A549 (cell line): ENCODE measurements at regions not wholly inside any gene's neighbourhood (a gene's known extent, or its start where the extent isn't known, plus 50 kb on each side); places are given as distances from the start of the nearest gene placed in this dataset.

Experiments
- ATAC-seq, 2 experiments: fragments of 200-7000 bp in 1 of 2; fragments of >200 bp in 1 of 2; cut with Nextera tagmentation in 1 of 2; cut with Tn5 transposase in 1 of 2; 3 replicates each; pipeline versions ENCODE4 v1.8.0 to v1.9.1; 2018 to 2020; ENCODE audit warnings: mild to moderate bottlenecking in 1 of 2, moderate library complexity in 1 of 2
- CTCF ChIA-PET: fragments of 300-600 bp; sonication (Branson Sonifier 250); formaldehyde crosslinking; extraction: SDS; loops from one replicate; lab custom pipeline; 2021; ENCODE audit warnings: antibody characterized with exemption, inconsistent platforms; lab: Yijun Ruan, JAX
- POLR2A ChIA-PET: fragments of 350-600 bp; formaldehyde crosslinking; extraction: SDS; loops from one replicate; lab custom pipeline; 2021; ENCODE audit warnings: antibody characterized with exemption, inconsistent platforms; lab: Yijun Ruan, JAX
- DNase-seq, 2 experiments: peaks; one replicate each; pipeline versions ENCODE4 v3.0.0 to v3.0.0-alpha.2; 2011 to 2016; ENCODE audit warnings: low read depth in 1 of 2, low spot score in 1 of 2
- FAIRE-seq: peaks from 2 replicates; lab custom pipeline; 2011; peaks lifted over from hg19 to GRCh38; lab: Jason Lieb, UNC
- H3K27ac ChIP-seq, 2 experiments: fragments of >200 bp; sonication (Bioruptor Twin); formaldehyde crosslinking; 3 replicates each; pipeline ENCODE4 v1.5.1; 2016 to 2017
- H3K4me1 ChIP-seq: fragments of >200 bp; sonication (Bioruptor Twin); formaldehyde crosslinking; 3 replicates; pipeline ENCODE4 v1.6.1; 2016
- H3K4me2 ChIP-seq: fragments of >200 bp; sonication (Bioruptor Twin); formaldehyde crosslinking; 3 replicates; pipeline ENCODE4 v1.6.1; 2016
- H3K4me3 ChIP-seq: fragments of >200 bp; sonication (Bioruptor Twin); formaldehyde crosslinking; 3 replicates; pipeline ENCODE4 v1.5.1; 2016
- H3K9me3 ChIP-seq: fragments of >200 bp; sonication (Bioruptor Twin); formaldehyde crosslinking; 3 replicates; pipeline ENCODE4 v1.6.1; 2016
- ATOH8 ChIP-seq: fragments of 250-450 bp; sonication (Bioruptor Pico); IDR thresholded peaks from 2 replicates; pipeline ENCODE4 v1.5.0; 2020; ENCODE audit warnings: low read depth, mild to moderate bottlenecking, moderate library complexity
- BCL3 ChIP-seq: fragments of >200 bp; sonication (Bioruptor Twin); formaldehyde crosslinking; IDR thresholded peaks from 3 replicates; pipeline ENCODE4 v1.6.1; 2016
- CBX2 ChIP-seq: fragments of 200-600 bp; sonication (generic); IDR thresholded peaks from 2 replicates; pipeline ENCODE4 v1.6.1; 2016; ENCODE audit warnings: low read depth, mild to moderate bottlenecking, borderline replicate concordance
- CHD4 ChIP-seq: fragments of 200-600 bp; sonication (generic); IDR thresholded peaks from 2 replicates; pipeline ENCODE4 v1.6.1; 2016; ENCODE audit warnings: antibody characterized with exemption, mild to moderate bottlenecking, borderline replicate concordance
- HMGXB4 ChIP-seq: fragments of 250-450 bp; sonication (Bioruptor Pico); IDR thresholded peaks from 2 replicates; pipeline ENCODE4 v1.5.0; 2021; ENCODE audit warnings: mild to moderate bottlenecking, moderate library complexity, borderline replicate concordance
- HOXA7 ChIP-seq: fragments of 250-450 bp; sonication (Bioruptor Pico); IDR thresholded peaks from 2 replicates; pipeline ENCODE4 v1.5.0; 2020; ENCODE audit warnings: mild to moderate bottlenecking, moderate library complexity
- JUNB ChIP-seq: fragments of >200 bp; sonication (Bioruptor Twin); formaldehyde crosslinking; IDR thresholded peaks from 2 replicates; pipeline ENCODE4 v1.6.1; 2016
- MAFK ChIP-seq: fragments of 450-650 bp; IDR thresholded peaks from 2 replicates; pipeline ENCODE4 v1.6.1; 2014; ENCODE audit not compliant: partially characterized antibody
- MAX ChIP-seq: IDR thresholded peaks from 2 replicates; pipeline ENCODE4 v1.6.1; 2012
- MAZ ChIP-seq: fragments of 150-350 bp; IDR thresholded peaks from 2 replicates; pipeline ENCODE4 v1.6.1; 2014; ENCODE audit warnings: antibody characterized with exemption, low read depth, low read length, borderline replicate concordance
- MYC ChIP-seq: IDR thresholded peaks from 2 replicates; pipeline ENCODE4 v1.6.1; 2012; ENCODE audit warnings: mild to moderate bottlenecking, inconsistent platforms, low read length, improper control_type of control experiment, borderline replicate concordance
- NFE2L2 ChIP-seq: fragments of 150-350 bp; conservative IDR thresholded peaks from 2 replicates; pipeline ENCODE4 v1.6.1; 2014; ENCODE audit warnings: low read length
- POLR2AphosphoS2 ChIP-seq: conservative IDR thresholded peaks from 2 replicates; pipeline ENCODE4 v1.6.1; 2012; ENCODE audit warnings: low read length, improper control_type of control experiment, inconsistent platforms
- RARB ChIP-seq: fragments of 250-450 bp; sonication (Bioruptor Pico); IDR thresholded peaks from 2 replicates; pipeline ENCODE4 v1.8.0; 2021; ENCODE audit warnings: mild to moderate bottlenecking, moderate library complexity
- RFX5 ChIP-seq: fragments of 450-650 bp; IDR thresholded peaks from 2 replicates; pipeline ENCODE4 v1.7.1; 2014; ENCODE audit warnings: antibody characterized with exemption, mild to moderate bottlenecking, moderate library complexity
- RNF2 ChIP-seq: fragments of 200-600 bp; sonication (generic); IDR thresholded peaks from 2 replicates; pipeline ENCODE4 v1.6.1; 2016; ENCODE audit warnings: low read depth, mild to moderate bottlenecking, antibody characterized with exemption, moderate library complexity, borderline replicate concordance
- SREBF2 ChIP-seq: fragments of 450-650 bp; IDR thresholded peaks from 2 replicates; pipeline ENCODE4 v1.6.1; 2014; ENCODE audit warnings: mild to moderate bottlenecking, moderate library complexity
- USF2 ChIP-seq: fragments of 450-650 bp; IDR thresholded peaks from 2 replicates; pipeline ENCODE4 v1.6.1; 2014; ENCODE audit warnings: antibody characterized with exemption
- ZSCAN20 ChIP-seq: fragments of 250-450 bp; sonication (Bioruptor Pico); IDR thresholded peaks from 2 replicates; pipeline ENCODE4 v1.8.0; 2022; ENCODE audit warnings: mild to moderate bottlenecking, moderate library complexity
- WGBS: methylation state at CpG from one replicate; pipeline ENCODE4 v1.1.6; 2017; ENCODE audit errors: missing lambda C conversion rate; 5-methylcytosine and 5-hydroxymethylcytosine counted together
- TF ChIP-seq, protein P1 (sequence below): IDR thresholded peaks from 2 replicates; pipeline ENCODE4 v1.6.1; 2012; ENCODE audit warnings: low read depth, borderline replicate concordance
- TF ChIP-seq, protein P2 (sequence below): IDR thresholded peaks from 2 replicates; pipeline ENCODE4 v1.6.1; 2012

DNA sequence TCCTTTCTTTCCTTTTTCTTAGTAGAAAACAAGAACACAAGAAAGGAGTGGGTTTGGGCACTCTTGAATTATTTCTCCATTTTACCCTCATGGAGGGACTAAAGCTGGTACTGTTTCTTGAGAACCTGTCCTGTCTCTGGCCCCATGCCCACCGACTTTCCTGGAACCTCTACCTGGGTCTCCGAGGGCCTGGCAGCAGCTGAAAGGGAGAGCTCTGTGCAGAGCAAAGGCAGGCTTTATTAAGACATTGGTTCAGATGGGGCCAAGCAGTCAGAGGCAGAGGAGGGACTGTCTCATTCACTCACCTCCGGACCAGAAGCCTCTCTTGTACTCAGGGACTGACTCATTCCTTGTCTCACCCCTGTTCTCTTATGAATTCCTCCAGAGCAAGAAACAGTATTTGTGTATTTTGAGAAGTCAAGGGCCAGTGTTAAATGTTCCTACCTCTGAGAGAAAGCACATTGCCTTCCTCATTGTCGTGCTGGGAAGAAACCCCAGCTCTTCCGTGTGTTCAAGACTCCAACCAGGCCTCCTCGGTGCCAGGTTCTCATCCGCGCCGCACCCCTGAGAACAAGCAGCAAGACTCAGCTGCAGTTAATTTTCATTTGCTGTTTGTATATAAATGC lies 201.9 kb upstream of the NT5C1B start (continued):
- TF ChIP-seq HOXA7 (CRISPR knock-in tag) (no peak), RNF2 (no peak)

DNA sequence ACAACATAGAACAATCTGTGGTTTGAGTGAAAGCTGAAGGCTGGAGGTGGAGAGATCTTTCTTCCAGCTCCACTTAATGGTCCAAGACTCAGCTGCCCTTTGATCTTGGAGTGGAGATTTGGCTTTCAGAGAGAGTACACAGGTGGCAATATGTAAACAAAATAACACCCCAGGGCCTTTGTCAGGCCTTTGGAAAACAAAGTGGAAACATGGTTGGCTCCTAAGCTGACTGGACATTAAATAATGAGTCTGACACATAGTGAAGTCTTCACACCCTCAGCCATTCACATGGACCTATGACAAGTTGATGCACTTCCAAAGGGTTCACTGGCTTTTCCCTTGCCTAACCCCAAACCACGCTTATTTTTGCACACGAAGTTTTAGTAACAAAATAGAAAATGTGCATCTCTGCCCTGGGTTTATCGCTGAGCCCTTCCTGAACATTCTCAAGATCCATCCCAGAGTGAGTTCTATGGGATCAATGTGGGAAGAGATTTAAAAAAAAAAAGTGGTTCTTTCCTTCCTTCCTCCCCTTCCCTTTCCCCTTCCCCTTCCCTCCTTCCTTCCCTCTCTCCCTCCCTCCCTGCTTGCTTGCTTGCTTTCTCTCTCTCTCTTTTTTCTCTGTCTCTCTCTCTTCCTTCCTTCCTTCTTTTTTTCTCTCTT lies 201.3 kb upstream of the NT5C1B start:
- Histone ChIP-seq H3K27ac (no peak overlapping the region), H3K4me2 (no peak overlapping the region), H3K4me3 (no peak overlapping the region), H3K4me1 (no peaks in the 10 kb centered on the region), H3K9me3 (0 out of 3 replicates have a peak, but pooled peaks cover under 1% of the 10 kb centered on the region)
- FAIRE-seq, result no peak
- no peak for ATAC-seq
- no peak for TF ChIP-seq JUNB
- TF ChIP-seq CBX2, result no peak
- no peak for TF ChIP-seq ATOH8 (CRISPR knock-in tag)
- TF ChIP-seq ZSCAN20 (CRISPR knock-in tag), result no peak
- no peak for TF ChIP-seq RFX5
- no peak for TF ChIP-seq NFE2L2
- TF ChIP-seq RARB (CRISPR knock-in tag), result no peak
- TF ChIP-seq, protein P1, sequence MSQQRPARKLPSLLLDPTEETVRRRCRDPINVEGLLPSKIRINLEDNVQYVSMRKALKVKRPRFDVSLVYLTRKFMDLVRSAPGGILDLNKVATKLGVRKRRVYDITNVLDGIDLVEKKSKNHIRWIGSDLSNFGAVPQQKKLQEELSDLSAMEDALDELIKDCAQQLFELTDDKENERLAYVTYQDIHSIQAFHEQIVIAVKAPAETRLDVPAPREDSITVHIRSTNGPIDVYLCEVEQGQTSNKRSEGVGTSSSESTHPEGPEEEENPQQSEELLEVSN, result no peak
- WGBS, result 61% methylated on average over 3 of the region's 3 CpGs
- no peak for DNase-seq
- ChIA-PET POLR2A (interaction anchor here (0.6 kb wide), 1 partner anchor 194 kb away, joined by 7 read pairs; no protein-coding TSS in a partner anchor), CTCF (interaction anchor here (0.8 kb wide), 1 partner anchor 41 kb away, joined by 3 read pairs; no protein-coding TSS in a partner anchor)

- Histone ChIP-seq H3K4me1 (no peaks in the 10 kb centered on the region), H3K27ac (no peak overlapping the region), H3K4me3 (no peak overlapping the region), H3K4me2 (no peak overlapping the region), H3K9me3 (peaks cover 10% of the 10 kb centered on the region; the same call in 1 of the 3 replicates)
- WGBS, result 69% methylated on average over 5 of the region's 5 CpGs
- POLR2A ChIA-PET, result no interaction called here
- FAIRE-seq (no peak), DNase-seq (no peak), ATAC-seq (no peak)
- TF ChIP-seq CHD4 (no peak), RARB (CRISPR knock-in tag) (no peak), CBX2 (no peak), MYC (no peak), USF2 (no peak), POLR2AphosphoS2 (no peak), MAFK (no peak), MAX (no peak), BCL3 (no peak), MAZ (no peak), SREBF2 (no peak), HMGXB4 (no peak), RFX5 (no peak)
- TF ChIP-seq, protein P2, sequence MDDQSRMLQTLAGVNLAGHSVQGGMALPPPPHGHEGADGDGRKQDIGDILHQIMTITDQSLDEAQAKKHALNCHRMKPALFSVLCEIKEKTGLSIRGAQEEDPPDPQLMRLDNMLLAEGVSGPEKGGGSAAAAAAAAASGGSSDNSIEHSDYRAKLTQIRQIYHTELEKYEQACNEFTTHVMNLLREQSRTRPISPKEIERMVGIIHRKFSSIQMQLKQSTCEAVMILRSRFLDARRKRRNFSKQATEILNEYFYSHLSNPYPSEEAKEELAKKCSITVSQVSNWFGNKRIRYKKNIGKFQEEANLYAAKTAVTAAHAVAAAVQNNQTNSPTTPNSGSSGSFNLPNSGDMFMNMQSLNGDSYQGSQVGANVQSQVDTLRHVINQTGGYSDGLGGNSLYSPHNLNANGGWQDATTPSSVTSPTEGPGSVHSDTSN, result no peak
- CTCF ChIA-PET, result no interaction called here
Measured at GRCh38 chr2:18788592-18788991, 199.2 kb upstream of the NT5C1B start.
